Sigmoid colon (tissue), 6 donors: ENCODE measurements at regions not wholly inside any gene's neighbourhood (a gene's known extent, or its start where the extent isn't known, plus 50 kb on each side); places are given as distances from the start of the nearest gene placed in this dataset.

Experiments used
- DNase-seq: peaks from one replicate; pipeline ENCODE4 v3.0.0-alpha.2; 2019
- H3K27ac ChIP-seq, 4 donors: fragments of 200-600 bp; sonication (generic); one replicate each; pipeline ENCODE4 v1.5.1; 2016 to 2019; ENCODE audit warnings: mild to moderate bottlenecking in 1 of 4
- H3K27me3 ChIP-seq, 3 donors: fragments of 200-600 bp; sonication (generic); one replicate each; pipeline ENCODE4 v1.5.1; 2019; ENCODE audit warnings: mild to moderate bottlenecking in 1 of 3
- H3K36me3 ChIP-seq, 4 donors: fragments of 200-600 bp; sonication (generic); one replicate each; pipeline ENCODE4 v1.5.1; 2016 to 2019
- H3K4me1 ChIP-seq, 4 donors: fragments of 200-600 bp; sonication (generic); one replicate each; pipeline ENCODE4 v1.5.1; 2017 to 2019
- H3K4me3 ChIP-seq, 4 donors: fragments of 200-600 bp; sonication (generic); one replicate each; pipeline ENCODE4 v1.5.1; 2017 to 2019; ENCODE audit warnings: mild to moderate bottlenecking in 2 of 4, moderate library complexity in 1 of 4
- H3K9me3 ChIP-seq, 4 donors: fragments of 200-600 bp in 3 of 4; sonication (generic) in 3 of 4; one replicate each; pipeline versions ENCODE4 v1.5.1 to v1.6.1; 2013 to 2019
- EP300 ChIP-seq, 4 donors: sonication (generic); formaldehyde crosslinking; IDR thresholded peaks; one replicate each; pipeline ENCODE4 v1.6.1; 2017; ENCODE audit warnings: antibody characterized with exemption in 4 of 4
- POLR2A ChIP-seq, 2 donors: fragments of 450-650 bp; IDR thresholded peaks; one replicate each; pipeline ENCODE4 v1.6.1; 2016; ENCODE audit warnings: antibody characterized with exemption in 2 of 2, mild to moderate bottlenecking in 2 of 2, moderate library complexity in 2 of 2
- POLR2AphosphoS5 ChIP-seq, 4 donors: sonication (generic); formaldehyde crosslinking; IDR thresholded peaks; one replicate each; pipeline ENCODE4 v1.6.1; 2017; ENCODE audit warnings: antibody characterized with exemption in 4 of 4
- WGBS, 2 donors: extraction: QIAGEN DNeasy Blood & Tissue Kit; methylation state at CpG; one replicate each; pipeline ENCODE4 v1.1.7; 2013; 5-methylcytosine and 5-hydroxymethylcytosine counted together
- intact Hi-C: fragments of 100-400 bp; cut with DNase I; formaldehyde crosslinking; loops from one replicate; pipeline ENCODE4 v1.15.1; 2023
- TF ChIP-seq, protein P1 (sequence below), 4 experiments: fragments of 450-650 bp in 3 of 4; fragments of 200-600 bp in 1 of 4; IDR thresholded peaks; one replicate each; pipeline ENCODE4 v1.5.1; 2016 to 2019; ENCODE audit warnings: antibody characterized with exemption in 4 of 4, mild to moderate bottlenecking in 3 of 4, moderate library complexity in 2 of 4
- donor health status: healthy with polysubstance abuse.
- donor health status: healthy.

DNA sequence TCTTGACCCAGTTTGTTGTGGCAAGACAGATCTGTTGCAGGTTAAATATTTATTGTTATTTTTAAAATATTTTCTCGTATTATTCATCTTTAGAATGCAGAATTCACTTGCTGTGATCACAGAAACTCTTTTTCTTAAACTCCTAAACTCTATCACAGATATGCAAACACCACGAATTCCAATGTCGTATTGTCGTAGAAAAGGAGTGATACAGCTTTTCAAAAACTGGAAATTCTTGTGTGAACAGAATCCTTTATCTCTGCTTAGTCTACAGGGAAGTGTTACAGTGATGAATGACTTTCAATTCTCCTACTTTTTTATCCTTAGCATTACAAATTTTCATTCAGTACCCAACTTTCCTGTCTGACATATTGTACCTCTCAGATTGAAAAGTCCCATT, 1329.5 kb upstream of the B3GALT2 start:
- 79 to 86% methylated on average over 4 of the region's 4 CpGs for WGBS, 2 donors
- Histone ChIP-seq H3K36me3 (no peaks in the 10 kb centered on the region), H3K4me3 (no peak overlapping the region), H3K4me1 (peaks cover 0 to 10% (median 3%) of the 10 kb centered on the region in 4 donors), H3K9me3 (peaks cover 0 to 2% (median 0%) of the 10 kb centered on the region in 4 donors), H3K27me3 (no peaks in the 10 kb centered on the region), H3K27ac (no peak overlapping the region)
- DNase-seq = no peak
- intact Hi-C loops = no loop called here
- TF ChIP-seq POLR2AphosphoS5 (IDR thresholded peaks at IDR 0.05) = no peak
- TF ChIP-seq, protein P1, sequence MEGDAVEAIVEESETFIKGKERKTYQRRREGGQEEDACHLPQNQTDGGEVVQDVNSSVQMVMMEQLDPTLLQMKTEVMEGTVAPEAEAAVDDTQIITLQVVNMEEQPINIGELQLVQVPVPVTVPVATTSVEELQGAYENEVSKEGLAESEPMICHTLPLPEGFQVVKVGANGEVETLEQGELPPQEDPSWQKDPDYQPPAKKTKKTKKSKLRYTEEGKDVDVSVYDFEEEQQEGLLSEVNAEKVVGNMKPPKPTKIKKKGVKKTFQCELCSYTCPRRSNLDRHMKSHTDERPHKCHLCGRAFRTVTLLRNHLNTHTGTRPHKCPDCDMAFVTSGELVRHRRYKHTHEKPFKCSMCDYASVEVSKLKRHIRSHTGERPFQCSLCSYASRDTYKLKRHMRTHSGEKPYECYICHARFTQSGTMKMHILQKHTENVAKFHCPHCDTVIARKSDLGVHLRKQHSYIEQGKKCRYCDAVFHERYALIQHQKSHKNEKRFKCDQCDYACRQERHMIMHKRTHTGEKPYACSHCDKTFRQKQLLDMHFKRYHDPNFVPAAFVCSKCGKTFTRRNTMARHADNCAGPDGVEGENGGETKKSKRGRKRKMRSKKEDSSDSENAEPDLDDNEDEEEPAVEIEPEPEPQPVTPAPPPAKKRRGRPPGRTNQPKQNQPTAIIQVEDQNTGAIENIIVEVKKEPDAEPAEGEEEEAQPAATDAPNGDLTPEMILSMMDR (IDR thresholded peaks at IDR 0.05) = no peak
- no peak for TF ChIP-seq POLR2A (IDR thresholded peaks at IDR 0.05)
- no peak for TF ChIP-seq EP300 (IDR thresholded peaks at IDR 0.05)

GRCh38 chr1:194512957-194513356, 1326.5 kb upstream of the B3GALT2 start:
- DNase-seq = no peak
- Histone ChIP-seq H3K36me3 (no peaks in the 10 kb centered on the region), H3K4me1 (peaks cover 0 to 10% (median 3%) of the 10 kb centered on the region in 4 donors), H3K4me3 (no peak overlapping the region), H3K27me3 (no peaks in the 10 kb centered on the region), H3K9me3 (peaks cover 0 to 7% (median 0%) of the 10 kb centered on the region in 4 donors), H3K27ac (no peak overlapping the region)
- TF ChIP-seq, protein P1 (IDR thresholded peaks at IDR 0.05) = no peak
- peak in 3 of 4 donors; percentile 18 to 49 (median 32) for TF ChIP-seq POLR2AphosphoS5 (IDR thresholded peaks at IDR 0.05)
- no peak for TF ChIP-seq POLR2A (IDR thresholded peaks at IDR 0.05)
- no peak for TF ChIP-seq EP300 (IDR thresholded peaks at IDR 0.05)
- 65 to 81% methylated on average over 3 of the region's 3 CpGs for WGBS, 2 donors
- intact Hi-C loops = no loop called here

DNA sequence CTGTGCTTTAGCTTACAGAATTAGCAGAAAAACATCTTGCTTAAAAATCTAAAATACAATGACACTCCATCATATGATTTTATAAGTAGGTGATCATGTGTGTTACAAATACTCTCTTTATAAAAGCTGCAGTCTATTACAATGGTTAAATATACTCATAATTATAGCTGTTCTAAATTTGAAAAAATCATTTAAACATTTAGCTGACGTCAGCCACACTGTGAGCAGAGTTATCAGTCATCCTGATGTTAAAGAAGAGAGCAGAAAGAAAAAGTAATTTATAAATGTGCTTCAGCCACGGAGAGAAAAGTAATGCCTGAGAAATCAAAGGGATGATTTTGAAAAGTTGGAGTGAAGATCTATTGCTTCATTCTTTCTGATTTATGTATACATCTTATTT, 1325.9 kb upstream of the B3GALT2 start:
- no peak overlapping the region for H3K27ac ChIP-seq
- no peaks in the 10 kb centered on the region for H3K36me3 ChIP-seq
- H3K4me1 ChIP-seq = peaks cover 0 to 10% (median 3%) of the 10 kb centered on the region in 4 donors
- TF ChIP-seq POLR2AphosphoS5 (IDR thresholded peaks at IDR 0.05) (no peak), EP300 (IDR thresholded peaks at IDR 0.05) (no peak), POLR2A (IDR thresholded peaks at IDR 0.05) (no peak)
- TF ChIP-seq, protein P1 (IDR thresholded peaks at IDR 0.05) = no peak
- no peak overlapping the region for H3K4me3 ChIP-seq
- no peak for DNase-seq
- peaks cover 0 to 7% (median 0%) of the 10 kb centered on the region in 4 donors for H3K9me3 ChIP-seq
- H3K27me3 ChIP-seq = no peaks in the 10 kb centered on the region
- intact Hi-C loops = no loop called here
- WGBS, 2 donors = 55 to 66% methylated on average over 2 of the region's 2 CpGs

- WGBS, 2 donors = 88 to 95% methylated on average over 2 of the region's 2 CpGs
- Histone ChIP-seq H3K27me3 (no peaks in the 10 kb centered on the region), H3K9me3 (no peaks in the 10 kb centered on the region), H3K4me3 (no peak overlapping the region), H3K36me3 (no peaks in the 10 kb centered on the region), H3K27ac (no peak overlapping the region), H3K4me1 (no peaks in the 10 kb centered on the region)
- intact Hi-C loops = no loop called here
- DNase-seq = no peak
- TF ChIP-seq POLR2AphosphoS5 (IDR thresholded peaks at IDR 0.05) (no peak), POLR2A (IDR thresholded peaks at IDR 0.05) (no peak), EP300 (IDR thresholded peaks at IDR 0.05) (no peak)
- TF ChIP-seq, protein P1 (IDR thresholded peaks at IDR 0.05) = no peak
These were observed 1316.8 kb upstream of the B3GALT2 start for GRCh38 chr1:194503209-194503608.

- peaks cover 0 to 3% (median 0%) of the 10 kb centered on the region in 4 donors for H3K9me3 ChIP-seq
- no peaks in the 10 kb centered on the region for H3K4me1 ChIP-seq
- no peaks in the 10 kb centered on the region for H3K27me3 ChIP-seq
- 76 to 89% methylated on average over 1 of the region's 1 CpG for WGBS, 2 donors
- no peak overlapping the region for H3K27ac ChIP-seq
- no peak overlapping the region for H3K4me3 ChIP-seq
- DNase-seq = no peak
- no peaks in the 10 kb centered on the region for H3K36me3 ChIP-seq
- TF ChIP-seq POLR2AphosphoS5 (IDR thresholded peaks at IDR 0.05) (no peak), EP300 (IDR thresholded peaks at IDR 0.05) (no peak), POLR2A (IDR thresholded peaks at IDR 0.05) (no peak)
- TF ChIP-seq, protein P1 (IDR thresholded peaks at IDR 0.05) = no peak
- intact Hi-C loops = no loop called here
These were observed 1309.0 kb upstream of the B3GALT2 start for GRCh38 chr1:194495434-194495833.
